ENCODE measurements at regions not wholly inside any gene's neighbourhood (a gene's known extent, or its start where the extent isn't known, plus 50 kb on each side); places are given as distances from the start of the nearest gene placed in this dataset.
"Not testable (repeated sequence)": the region's sequence is repeated elsewhere in the genome, so short reads cannot be mapped to it uniquely, and the experiment has no call there.

- no peak for DNase-seq
Observed at GRCh38 chr6:78502386-78502887, 364.9 kb upstream of the IRAK1BP1 start.

GRCh38 chr6:78505178-78505577 lies 362.2 kb upstream of the IRAK1BP1 start:
- DNase-seq = no peak

- DNase-seq = no peak
Observed at GRCh38 chr6:78511009-78511408, 356.3 kb upstream of the IRAK1BP1 start.

GRCh38 chr6:78513856-78514255 lies 353.5 kb upstream of the IRAK1BP1 start:
- DNase-seq = no peak

GRCh38 chr6:78515271-78515670 lies 352.1 kb upstream of the IRAK1BP1 start:
- DNase-seq = no peak

GRCh38 chr6:78517399-78517798 lies 350.0 kb upstream of the IRAK1BP1 start:
- no peak for DNase-seq

GRCh38 chr6:78523622-78524021 lies 343.7 kb upstream of the IRAK1BP1 start:
- no peak for DNase-seq

DNA sequence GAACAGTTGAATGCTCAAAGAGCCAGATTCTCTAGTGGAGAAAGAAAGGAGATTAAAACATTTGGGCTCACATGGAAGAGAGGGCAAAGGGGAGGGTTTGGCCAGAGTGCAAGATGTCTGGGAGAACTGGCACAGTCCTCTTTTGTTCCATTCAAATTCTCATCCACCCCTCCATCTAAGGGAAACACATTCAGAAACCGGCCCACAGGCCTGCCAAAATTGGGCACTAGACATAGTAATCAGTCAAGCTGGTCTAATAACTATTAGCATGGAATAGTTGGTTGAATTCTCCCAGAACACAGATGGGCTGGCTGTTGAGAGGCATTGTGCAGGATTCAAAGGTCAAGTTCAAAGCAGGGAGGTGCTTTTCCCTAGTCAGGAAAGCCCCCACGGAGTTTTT lies 341.4 kb upstream of the IRAK1BP1 start:
- DNase-seq = peak in 19 of 51 donors; percentile 2 to 48 (median 20)

DNA sequence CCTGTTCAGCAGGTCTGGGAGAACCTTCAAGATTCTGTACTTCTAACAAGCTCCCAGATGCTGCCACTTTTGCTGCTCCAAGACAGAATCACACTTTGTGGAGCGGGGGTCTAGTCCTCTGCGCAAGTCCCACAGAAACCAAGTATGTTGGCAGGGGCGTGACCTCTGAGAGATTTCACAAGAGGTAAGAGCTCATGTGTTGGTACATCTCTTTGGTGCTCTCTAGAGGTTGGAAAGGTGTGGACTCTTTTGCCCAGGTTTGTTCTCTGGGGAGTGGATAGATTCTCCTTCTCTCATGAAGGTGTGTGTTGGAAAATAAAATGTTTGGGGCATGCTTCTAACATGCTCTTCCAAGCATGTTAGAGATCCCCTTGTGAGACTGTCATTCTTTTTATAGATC lies 340.9 kb upstream of the IRAK1BP1 start:
- DNase-seq = no peak

GRCh38 chr6:78528926-78529325 lies 338.4 kb upstream of the IRAK1BP1 start:
- no peak for DNase-seq

DNA sequence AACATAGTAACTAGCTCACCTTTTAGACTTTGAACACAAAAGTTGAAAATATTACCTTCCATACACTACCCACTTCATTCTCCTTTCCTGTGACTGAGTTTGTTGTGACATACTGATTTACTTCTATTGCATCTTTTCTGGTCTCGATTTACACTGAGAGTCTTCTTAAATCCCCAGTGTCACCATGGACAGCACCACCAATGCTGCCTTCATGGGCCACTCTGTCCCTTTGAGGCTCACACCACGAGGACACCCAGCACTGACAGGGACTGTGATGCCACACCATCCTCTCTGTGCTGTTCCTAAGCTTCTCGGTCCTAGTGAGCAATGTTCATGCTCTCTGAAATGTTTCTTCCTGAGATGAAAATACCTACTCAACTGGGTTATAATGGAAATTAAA lies 337.1 kb upstream of the IRAK1BP1 start:
- no peak for DNase-seq

- DNase-seq = no peak
Observed at GRCh38 chr6:78533426-78533825, 333.9 kb upstream of the IRAK1BP1 start.

DNA sequence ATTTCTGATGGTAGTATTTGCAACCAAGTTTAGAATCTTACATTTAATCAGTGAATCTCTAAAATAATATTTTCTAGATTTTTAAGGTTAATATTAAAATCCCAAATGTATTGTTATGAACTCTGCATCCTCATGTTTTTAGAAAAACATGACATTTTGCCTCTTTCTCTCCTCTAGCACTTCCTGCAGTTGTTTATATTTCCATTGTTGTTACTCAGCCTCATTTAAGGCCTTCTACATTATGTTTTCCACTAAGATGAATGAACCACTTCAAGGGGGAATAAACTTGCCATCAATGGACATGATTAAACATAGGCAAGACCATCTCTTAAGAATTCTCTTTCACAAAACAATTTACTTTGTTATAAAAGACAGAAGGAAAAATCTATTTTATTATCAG lies 333.5 kb upstream of the IRAK1BP1 start:
- DNase-seq = no peak

DNA sequence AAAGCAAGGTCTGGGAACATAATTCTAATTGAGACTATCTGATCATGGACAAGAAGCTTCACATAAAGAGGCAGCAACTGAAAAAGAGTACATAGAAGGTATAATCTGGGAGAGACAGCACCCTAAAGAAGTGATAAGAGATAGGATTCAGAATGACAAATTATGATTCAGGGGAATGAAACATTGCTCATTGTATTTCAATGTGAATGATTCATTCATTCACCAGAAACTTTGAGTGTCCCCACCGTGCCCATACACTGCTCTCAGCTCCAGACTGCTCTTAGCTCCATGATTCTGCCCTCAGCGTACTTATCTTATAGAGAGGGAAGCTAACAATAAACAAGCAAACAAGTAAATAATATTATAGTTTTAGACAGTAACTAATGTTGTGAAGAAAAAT lies 329.3 kb upstream of the IRAK1BP1 start:
- no peak for DNase-seq

DNA sequence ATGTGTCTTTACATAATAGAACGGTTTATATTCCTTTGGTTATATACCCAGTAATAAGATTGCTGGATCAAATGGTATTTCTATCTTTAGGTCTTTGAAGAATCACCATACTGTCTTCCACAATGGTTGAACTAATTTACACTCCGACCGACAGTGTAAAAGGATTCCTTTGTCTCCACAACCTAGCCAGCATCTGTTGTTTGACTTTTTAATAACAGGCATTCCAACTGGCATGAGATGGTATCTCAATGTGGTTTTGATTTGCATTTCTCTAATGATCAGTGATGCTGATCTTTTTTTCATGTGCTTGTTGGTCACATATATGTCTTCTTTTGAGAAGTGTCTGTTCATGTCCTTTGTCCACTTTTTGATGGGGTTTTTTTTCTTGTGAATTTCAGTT lies 319.7 kb upstream of the IRAK1BP1 start:
- DNase-seq = not testable (repeated sequence)

DNA sequence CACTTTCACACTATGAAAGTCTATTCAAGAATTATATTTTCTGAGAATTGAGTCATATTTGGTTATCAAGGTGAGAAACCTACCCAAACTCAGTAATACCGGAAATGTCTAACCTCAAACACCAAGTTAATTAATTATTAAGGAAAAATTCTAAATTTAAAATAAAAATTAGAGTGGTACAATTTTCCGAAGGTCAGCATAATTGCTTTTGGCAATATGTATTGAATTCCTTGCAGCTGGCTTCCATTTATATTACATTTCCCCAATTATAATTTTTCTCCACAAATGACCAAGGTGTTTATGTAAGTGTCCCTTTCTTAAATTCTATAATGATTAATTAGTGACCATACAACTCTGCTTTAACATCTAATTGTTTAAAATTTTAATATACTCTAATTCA lies 316.0 kb upstream of the IRAK1BP1 start:
- DNase-seq = no peak

GRCh38 chr6:78552435-78552834 lies 314.9 kb upstream of the IRAK1BP1 start:
- DNase-seq = no peak

DNA sequence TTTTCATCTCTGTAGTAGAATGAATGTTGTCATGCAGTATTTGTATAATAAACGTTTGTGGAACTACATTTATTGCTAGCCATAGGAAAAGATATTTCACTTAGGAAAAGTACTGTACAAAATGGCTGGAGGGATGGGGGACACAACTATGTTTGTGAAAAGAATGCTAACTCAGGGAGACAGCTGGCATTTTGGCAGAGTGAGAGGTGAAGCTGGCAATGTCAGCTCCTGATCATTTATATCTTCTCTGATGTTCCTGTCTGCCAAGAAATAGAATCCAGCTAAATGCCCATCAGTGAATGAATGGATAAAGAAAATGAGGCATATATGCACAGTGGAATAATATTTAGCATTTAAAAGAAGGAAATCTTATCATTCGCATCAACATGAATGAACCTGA lies 313.0 kb upstream of the IRAK1BP1 start:
- no peak for DNase-seq

DNA sequence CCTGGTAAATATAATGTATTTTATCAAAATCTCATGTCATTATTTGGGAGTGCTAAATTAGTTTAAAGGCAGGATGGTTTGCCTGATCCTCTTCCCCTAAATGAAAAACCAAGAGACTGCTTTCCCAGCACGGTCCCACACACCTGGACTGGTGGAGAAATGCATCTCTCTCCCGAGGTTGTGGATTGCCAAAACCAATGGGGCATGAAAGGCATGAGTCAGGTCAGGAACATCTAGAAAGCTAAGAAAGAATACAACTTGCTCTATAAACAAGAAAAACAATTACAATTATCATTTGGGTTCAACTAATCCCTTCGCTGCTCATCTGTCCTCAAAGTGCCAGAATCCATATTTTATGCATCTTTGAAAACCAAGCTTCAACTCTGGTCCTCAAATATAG lies 308.3 kb upstream of the IRAK1BP1 start:
- DNase-seq = no peak

GRCh38 chr6:78561015-78561414 lies 306.3 kb upstream of the IRAK1BP1 start:
- DNase-seq = no peak

DNA sequence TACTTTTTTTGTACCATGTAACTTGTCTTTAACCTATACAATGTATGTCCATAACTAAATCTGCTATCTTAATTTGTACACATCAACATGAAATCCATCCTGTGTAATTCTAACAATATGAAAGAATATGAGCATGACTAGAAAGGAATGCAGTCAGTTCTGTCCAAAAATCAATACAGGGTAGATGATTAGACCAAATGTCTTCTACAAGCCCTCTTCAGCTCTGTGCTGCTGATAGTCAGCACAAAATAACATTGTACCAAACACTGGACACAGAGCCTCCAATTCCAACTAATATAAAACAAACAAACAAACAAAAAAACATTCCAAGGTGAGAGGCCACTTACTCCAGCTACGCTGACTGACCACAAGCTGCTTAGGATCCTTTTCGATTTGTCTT lies 301.4 kb upstream of the IRAK1BP1 start:
- DNase-seq = no peak

- no peak for DNase-seq
Observed at GRCh38 chr6:78570044-78570443, 297.3 kb upstream of the IRAK1BP1 start.

- no peak for DNase-seq
Observed at GRCh38 chr6:78577585-78577984, 289.8 kb upstream of the IRAK1BP1 start.

- no peak for DNase-seq
Observed at GRCh38 chr6:78578430-78578829, 288.9 kb upstream of the IRAK1BP1 start.

DNA sequence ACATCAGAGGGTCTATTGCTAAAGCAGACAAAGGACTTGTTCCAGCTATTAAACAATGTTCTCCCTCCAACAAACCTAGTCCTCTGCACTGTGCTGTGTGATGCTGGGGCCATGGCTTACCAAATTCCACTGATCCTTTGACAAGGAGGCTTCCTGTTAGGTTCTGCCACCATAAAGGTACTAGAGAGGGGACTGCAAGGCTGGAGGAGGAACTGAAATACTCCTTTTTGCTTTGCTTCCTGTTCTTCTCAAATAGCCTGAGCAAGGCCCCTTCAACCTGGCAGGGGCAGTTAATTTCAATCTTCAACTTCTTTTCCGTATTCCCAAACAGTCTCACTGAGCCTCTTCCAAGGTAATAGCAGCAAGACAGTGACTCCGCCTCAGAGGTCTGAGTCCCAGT lies 286.4 kb upstream of the IRAK1BP1 start:
- no peak for DNase-seq
